ENCODE measurements at regions not wholly inside any gene's neighbourhood (a gene's known extent, or its start where the extent isn't known, plus 50 kb on each side); places are given as distances from the start of the nearest gene placed in this dataset.
"Not testable (repeated sequence)": the region's sequence is repeated elsewhere in the genome, so short reads cannot be mapped to it uniquely, and the experiment has no call there.

DNA sequence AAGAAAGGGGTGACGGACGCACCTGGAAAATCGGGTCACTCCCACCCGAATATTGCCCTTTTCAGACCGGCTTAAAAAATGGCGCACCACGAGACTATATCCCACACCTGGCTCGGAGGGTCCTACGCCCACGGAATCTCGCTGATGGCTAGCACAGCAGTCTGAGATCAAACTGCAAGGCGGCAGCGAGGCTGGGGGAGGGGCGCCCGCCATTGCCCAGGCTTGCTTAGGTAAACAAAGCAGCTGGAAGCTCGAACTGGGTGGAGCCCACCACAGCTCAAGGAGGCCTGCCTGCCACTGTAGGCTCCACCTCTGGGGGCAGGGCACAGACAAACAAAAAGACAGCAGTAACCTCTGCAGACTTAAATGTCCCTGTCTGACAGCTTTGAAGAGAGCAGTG, 276.9 kb downstream of the SEC61B start:
- in situ Hi-C loops (cut with HindIII; ENCODE audit: low sequenced_read_pairs); DNase-seq (ENCODE audit: low spot score): not testable (repeated sequence)

DNA sequence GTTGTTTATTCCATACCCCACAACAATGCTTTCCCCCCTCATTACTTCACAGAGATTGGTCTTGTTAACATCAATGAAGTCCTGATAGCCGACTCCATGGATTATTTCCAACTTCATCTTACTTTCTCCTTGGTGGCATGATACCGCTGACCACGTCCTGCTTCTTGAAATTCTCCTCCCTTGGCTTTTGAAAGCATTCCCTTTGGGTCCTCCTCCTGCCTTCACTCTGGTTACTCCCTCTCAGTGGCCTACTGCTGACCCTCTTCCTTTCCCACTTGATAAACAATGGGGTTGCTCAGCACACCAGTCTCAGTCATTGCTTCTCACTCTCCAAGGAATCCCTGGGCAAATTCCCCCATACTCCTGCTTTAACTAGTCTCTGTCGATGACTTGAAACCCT, 283.9 kb downstream of the SEC61B start:
- in situ Hi-C loops (cut with HindIII; ENCODE audit: low sequenced_read_pairs): no loop called here
- DNase-seq (ENCODE audit: low spot score): no peak

DNA sequence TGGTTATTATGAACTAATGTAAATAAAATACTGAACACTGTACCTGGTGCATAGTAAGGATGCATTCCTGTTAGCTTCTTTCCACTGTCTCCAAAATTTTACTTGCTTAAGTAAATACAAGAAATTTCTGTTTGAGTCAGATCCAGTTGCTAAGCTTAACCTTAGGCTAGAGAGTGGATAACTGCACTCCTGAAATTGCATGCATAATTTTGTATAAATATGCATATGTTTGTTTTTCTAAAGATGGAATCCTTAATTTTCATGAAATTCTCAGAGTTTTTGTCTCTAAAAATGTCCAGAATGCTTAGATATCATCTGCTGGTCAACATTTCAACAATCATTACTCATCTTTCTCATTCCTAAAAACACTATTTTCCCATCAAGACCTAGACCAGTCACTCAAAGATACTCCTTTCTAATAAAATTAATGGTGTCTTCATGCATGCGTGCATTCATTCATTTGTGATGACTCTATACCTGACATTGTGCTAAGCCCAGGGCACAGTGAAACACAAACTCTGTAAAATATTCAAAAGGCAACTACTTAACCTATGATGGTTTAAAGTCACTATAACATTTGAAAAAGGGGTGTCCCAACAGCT, 284.8 kb downstream of the SEC61B start:
- in situ Hi-C loops (cut with HindIII; ENCODE audit: low sequenced_read_pairs): no loop called here
- DNase-seq (ENCODE audit: low spot score): no peak

DNA sequence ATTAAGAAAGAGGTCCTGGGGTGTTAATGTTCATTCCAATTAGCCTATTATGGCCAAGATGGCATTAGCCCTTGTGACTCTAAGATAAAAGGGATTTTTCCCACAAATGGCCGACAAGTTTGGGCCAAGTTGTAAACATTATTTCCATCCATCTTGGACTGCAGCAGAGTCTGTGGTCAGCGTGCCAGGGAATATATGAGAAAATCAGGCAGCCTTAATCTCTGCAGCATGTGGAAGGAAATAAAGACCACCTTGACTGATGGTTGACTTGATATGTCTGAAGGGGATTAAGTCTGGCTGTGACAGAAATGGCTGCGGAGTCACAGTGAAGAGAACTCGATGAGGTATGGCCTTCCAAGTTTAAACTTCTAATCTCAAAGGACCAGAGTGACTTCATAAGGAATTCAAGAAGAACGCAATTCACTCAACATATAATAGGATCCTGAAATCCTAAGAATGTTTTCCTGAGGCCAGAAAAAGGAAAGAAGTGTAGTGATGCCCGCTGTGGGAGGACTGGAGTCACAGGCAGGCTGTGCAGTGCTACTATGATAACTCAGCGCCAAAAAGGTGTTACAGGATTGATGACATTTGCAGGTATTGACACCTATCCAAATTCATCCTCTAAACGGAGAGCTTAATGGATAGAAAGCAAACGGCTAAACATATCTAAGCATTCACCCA, 287.1 kb downstream of the SEC61B start:
- in situ Hi-C loops (cut with HindIII; ENCODE audit: low sequenced_read_pairs): no loop called here
- no peak for DNase-seq (ENCODE audit: low spot score)

DNA sequence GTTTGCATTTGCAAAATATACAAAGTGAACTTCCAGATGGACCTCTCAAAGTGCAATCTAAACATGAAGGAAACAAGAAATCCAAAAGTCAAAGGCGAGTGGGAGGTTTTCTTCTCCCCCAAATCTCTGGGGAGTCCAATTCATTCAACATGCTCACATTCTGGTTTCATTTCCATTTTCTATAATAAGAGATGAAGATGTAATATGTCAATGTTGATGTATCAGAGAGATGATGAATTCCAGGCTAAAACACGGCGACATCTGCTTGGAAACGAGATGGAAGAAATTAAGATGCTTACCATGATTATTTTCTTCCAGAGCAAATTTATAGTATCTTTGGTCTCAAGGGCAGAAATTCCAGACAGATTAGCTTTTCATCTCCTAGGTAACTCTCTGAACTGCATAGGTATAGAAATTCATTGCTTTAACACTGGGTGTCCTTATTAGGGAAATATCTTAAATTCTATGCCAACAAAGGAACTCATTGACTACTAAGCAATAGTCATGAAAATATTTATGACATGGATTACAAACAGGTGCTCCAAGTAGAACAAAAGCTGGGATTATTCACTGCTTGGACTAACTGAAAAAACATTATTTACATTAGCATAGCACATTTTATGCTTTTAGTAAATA, 287.9 kb downstream of the SEC61B start:
- in situ Hi-C loops (cut with HindIII; ENCODE audit: low sequenced_read_pairs): no loop called here
- no peak for DNase-seq (ENCODE audit: low spot score)

DNA sequence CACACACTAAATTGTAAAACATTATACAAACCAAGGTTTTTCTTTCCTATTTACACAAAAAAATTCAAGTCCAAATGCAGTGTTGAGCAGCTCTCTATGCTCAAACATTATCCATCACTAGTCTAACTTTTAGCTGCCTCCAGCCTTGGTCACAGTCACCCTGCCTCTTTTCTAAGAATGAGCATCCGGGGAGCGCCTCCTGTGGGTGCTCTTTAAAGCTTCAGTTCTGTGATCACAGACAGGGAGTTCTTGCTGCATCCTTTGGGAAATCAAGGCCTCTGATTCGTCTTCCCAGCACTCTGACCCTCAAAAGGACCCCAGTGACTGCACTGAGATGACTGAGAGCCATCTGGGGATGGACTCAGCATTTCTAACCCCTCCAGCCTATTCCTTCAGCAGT, 289.6 kb downstream of the SEC61B start:
- no peak for DNase-seq (ENCODE audit: low spot score)
- in situ Hi-C loops (cut with HindIII; ENCODE audit: low sequenced_read_pairs): no loop called here

DNA sequence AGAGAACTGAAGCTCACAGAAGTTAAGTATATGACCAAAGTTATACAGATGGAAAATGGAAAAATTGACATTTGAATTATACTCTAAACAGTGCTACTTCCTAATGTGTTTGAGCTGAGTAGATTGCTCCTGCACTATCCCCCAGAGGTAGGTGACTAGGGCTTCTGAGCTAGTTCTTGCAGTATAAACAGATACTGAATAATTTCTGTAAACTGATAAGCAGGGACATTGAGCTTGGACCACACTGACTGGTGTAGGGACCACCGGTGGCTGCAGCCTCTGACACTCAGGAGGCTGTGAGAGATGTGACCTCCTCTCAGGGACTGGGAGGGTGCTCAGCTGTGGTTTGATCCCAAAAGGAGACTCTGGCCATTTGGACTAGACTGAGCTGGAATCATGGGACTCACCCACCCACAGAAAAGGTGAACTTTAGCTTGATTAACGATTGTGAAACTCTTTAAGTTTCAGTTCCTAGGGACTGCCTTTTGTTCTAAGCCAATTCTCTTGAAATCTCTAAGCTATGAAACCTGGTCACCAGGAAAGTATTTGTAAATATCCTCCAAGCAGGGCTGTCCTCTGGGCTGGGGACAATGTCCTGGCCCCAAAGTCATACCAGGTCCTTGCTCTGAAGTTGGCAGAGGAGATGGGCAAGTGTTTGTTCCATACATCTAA, 291.5 kb downstream of the SEC61B start:
- DNase-seq (ENCODE audit: low spot score): no peak
- in situ Hi-C loops (cut with HindIII; ENCODE audit: low sequenced_read_pairs): no loop called here

DNA sequence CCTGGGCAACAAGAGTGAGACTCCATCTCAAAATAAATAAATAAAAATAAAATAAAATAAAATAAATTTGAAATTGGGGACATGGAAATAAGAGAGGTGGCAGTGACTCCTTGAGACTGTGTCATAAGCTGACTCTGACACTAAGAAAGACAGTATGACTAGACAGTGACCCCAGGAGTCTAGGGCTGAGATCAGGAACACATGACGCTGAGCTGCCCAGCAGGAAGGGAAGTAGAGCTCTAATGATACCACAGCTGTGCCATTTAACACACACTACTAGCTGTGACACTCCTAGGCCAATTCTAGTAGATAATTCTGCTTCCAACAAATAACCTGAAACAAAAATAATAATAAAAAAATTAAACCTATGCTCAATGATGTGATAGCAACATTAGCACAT, 293.0 kb downstream of the SEC61B start:
- in situ Hi-C loops (cut with HindIII; ENCODE audit: low sequenced_read_pairs): no loop called here
- no peak for DNase-seq (ENCODE audit: low spot score)

DNA sequence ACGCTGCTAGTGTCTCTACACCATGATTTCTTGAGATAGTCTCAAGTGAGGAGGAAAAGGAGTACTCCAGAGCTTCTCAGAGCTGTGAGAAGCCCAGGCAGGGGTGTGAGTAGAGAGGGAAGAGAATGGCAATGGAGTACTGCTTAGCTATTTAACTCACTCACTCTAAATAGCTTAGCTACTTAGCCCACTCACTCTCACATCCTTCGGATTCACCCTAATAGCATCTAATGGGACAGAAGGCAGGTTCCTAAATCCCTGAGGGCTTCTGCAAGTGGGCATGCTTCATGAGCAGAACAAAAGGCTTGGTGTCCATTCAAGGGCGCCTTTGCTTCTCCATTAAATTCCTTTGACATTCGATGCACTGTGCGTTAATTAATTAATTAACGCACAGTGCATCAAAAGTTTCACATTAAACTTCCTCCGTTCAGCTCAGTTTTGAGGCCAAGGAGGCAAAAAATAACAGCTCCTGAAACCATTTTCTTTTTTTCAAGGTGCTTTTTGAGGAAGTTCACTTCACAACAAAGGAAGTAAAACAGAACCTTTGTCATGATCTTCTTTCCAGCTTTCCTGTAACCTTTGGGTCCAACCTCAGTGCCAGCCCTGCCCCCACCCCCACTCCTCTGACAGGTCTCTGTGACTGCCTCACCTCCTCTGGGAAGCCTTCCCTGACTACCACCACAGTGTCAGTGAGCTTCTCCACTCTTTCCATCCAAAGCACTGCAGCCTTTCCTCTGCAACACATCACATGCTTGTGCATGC, 294.0 kb downstream of the SEC61B start:
- in situ Hi-C loops (cut with HindIII; ENCODE audit: low sequenced_read_pairs): no loop called here
- no peak for DNase-seq (ENCODE audit: low spot score)

DNA sequence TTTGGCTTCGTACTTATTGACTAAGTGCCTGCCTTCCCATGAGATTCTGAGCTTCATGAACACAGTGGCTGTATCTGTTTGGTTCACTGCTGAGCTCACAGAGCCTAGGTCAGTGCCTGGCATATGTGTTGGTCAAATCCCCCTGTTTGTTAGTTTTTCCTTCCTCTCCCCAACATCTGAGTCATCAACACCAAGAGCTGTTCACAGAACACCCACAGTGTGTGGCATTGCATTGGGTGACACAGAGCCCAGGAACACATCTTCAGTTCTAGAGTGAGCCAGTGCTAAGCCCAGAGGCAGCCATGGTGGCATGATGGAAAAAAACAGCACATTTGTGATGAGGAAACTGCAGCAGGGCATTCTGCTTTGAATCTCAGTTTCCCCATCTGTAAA, 294.6 kb downstream of the SEC61B start:
- no peak for DNase-seq (ENCODE audit: low spot score)
- in situ Hi-C loops (cut with HindIII; ENCODE audit: low sequenced_read_pairs): no loop called here

DNA sequence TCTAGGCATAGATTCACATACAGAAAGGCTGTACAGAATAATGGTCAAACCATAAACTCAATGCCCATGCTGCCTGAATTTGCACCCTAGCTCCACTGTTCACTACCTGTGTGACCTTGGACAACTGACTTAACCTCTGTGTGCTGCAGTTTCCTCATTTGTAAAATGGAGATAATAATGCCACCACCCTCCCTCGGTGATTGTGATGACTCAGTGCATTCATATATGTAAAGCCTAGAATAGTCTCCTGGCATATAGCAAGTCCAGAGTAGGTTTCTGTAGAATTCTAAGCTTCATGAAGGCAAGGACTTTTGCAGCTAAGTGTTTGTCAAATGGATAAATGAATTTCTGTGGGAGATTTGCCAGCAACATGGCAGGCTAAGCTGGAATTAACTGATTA, 297.8 kb upstream of the NR4A3 start:
- no peak for DNase-seq (ENCODE audit: low spot score)
- in situ Hi-C loops (cut with HindIII; ENCODE audit: low sequenced_read_pairs): no loop called here

DNA sequence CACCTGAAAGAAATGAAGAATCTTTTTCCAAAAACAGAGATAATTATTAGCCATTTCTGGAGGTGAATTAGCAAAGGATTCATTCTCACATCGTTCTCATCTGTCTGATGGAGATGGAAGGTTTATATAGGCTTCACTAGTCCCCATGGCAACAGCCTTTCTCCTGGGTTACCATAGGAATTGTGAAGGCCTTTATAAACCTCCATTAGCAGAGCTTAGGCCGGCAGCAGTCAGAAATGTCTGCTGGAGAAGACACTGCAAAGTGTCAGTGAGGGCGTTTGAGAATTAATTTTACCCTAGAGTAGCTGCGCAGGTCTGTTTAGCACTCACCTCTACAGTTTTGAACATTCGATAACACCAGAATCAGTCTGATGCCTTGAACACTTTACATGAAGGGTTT, 290.4 kb upstream of the NR4A3 start:
- in situ Hi-C loops (cut with HindIII; ENCODE audit: low sequenced_read_pairs): no loop called here
- DNase-seq (ENCODE audit: low spot score): no peak

DNA sequence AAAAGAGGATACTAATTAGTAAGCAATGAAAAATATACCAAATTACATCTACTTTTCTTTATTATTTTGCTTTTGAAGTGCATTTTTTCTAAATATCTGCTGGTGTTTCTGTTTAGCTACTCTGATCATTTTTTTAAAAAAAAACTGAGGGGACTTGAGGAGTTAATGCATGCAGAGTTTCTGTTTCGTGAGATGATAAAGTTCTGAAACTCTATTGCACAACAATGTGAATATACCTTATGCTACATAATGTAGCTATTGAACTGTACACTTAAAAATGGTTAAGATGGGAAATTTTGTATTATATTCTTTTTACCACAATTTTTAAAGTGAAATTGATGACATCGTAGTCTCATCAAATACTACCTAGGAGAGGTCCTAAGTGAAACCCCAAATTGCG, 288.3 kb upstream of the NR4A3 start:
- in situ Hi-C loops (cut with HindIII; ENCODE audit: low sequenced_read_pairs): no loop called here
- DNase-seq (ENCODE audit: low spot score): no peak

DNA sequence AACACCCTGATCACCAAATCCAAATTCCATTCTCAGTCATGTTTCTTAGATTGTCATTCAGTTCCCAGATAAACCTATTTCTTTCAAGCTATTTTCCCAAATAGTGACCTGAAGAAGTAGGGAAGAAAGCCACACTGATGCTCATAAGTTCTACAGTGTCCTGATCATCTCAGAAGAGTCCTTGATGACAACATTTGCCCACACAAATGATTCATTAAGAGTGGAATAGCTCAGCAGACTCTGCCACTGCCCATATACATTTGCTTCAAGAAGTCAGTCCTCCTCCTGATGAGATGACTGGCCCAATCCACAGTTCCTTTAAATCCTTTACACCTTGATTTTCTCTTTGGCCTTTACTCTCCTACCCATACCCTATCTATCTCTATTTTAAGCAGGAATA, 283.7 kb upstream of the NR4A3 start:
- in situ Hi-C loops (cut with HindIII; ENCODE audit: low sequenced_read_pairs): no loop called here
- DNase-seq (ENCODE audit: low spot score): no peak

DNA sequence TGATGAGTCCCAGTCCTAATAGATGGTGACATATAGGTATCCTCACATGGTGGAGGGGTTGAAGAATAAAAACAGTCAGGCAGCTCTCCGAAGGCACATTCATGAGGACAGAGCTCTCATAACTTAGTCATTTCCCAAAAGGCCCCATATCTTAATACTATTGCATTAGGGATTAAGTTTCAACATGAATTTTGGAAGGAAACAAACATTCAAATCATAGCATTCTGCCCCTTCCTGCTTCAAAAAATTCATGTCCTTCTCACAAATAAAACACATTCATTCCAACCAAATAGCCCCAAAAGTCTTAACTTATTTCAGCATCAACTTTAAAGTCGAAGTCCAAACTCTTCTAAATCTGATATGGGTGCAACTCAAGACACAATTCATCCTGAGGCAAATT, 277.2 kb upstream of the NR4A3 start:
- no peak for DNase-seq (ENCODE audit: low spot score)
- in situ Hi-C loops (cut with HindIII; ENCODE audit: low sequenced_read_pairs): no loop called here

DNA sequence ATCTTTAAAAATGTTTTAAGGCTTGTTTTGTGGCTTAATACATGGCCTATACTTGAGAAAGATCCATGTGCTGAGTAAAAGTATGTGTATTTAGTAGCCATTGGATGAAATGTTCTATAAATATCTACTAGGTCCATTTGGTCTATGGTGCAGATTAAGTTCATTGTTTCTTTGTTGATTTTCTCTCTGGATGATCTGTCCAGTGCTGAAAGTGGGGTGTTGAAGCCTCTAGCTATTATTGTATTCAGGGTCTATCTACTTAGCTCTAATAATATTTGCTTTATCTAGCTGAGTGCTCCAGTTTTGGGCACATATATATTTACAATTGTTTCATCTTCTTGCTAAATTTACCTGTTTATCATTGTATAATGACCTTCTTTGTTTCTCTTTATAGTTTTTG, 272.2 kb upstream of the NR4A3 start:
- in situ Hi-C loops (cut with HindIII; ENCODE audit: low sequenced_read_pairs): no loop called here
- no peak for DNase-seq (ENCODE audit: low spot score)

DNA sequence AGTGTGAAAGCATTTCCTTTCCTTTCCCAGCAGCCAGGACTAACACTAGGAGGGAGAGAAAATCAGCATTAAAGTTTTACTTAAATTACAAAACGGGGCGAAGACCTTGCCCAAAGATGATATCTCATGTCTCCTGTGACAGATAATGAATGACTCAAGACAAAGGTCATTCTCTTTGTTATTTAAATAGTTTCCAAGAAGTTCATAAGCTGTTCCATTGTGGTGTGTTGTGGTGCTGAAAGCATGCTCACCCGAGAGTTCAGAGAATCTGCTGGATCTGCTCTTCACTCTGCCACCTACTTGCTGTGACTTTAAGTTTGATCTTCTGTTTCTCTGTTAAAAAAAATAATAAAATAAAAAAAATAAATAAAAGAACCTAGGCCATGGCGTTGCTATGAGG, 265.9 kb upstream of the NR4A3 start:
- in situ Hi-C loops (cut with HindIII; ENCODE audit: low sequenced_read_pairs): no loop called here
- no peak for DNase-seq (ENCODE audit: low spot score)

DNA sequence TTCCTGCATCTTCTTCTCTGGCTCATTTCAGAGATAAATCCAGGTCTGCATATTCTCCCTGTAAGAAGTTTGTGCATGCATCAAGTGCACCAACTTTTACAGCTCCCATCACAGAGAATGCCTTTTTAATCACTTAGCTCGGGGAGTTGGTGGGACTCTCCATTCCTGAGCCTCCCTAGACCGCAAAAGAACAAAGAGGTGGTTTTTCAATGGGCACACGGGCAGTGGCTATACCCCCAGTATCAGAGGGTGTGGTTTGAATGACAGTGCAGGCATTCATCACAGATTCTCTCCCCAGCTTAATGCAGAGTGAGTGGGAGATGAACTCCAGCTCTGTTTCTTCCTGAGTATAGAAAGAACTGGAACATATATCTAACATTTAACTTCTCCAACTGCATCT, 264.7 kb upstream of the NR4A3 start:
- in situ Hi-C loops (cut with HindIII; ENCODE audit: low sequenced_read_pairs): no loop called here

DNA sequence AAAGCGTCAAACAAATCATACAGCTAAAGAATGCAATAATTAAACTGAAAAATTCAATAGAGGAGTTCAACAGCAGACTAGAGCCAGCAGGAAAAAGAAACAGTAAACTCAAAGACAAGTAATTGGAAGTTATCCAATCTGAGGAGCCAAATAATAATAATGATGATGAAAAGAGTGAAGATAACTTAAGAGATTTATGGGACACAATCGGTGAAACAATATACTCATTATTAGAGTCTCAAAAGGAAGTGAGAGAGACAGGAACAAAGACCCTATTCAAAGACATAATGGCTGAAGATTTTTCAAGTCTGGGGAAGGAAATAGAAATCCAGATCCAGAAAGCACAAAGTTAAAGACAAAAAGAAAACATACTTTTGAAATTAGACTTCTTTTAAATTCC, 263.9 kb upstream of the NR4A3 start:
- in situ Hi-C loops (cut with HindIII; ENCODE audit: low sequenced_read_pairs): no loop called here
- DNase-seq (ENCODE audit: low spot score): no peak

More for the DNA sequence above, 264.7 kb upstream of the NR4A3 start:
- DNase-seq (ENCODE audit: low spot score): no peak

DNA sequence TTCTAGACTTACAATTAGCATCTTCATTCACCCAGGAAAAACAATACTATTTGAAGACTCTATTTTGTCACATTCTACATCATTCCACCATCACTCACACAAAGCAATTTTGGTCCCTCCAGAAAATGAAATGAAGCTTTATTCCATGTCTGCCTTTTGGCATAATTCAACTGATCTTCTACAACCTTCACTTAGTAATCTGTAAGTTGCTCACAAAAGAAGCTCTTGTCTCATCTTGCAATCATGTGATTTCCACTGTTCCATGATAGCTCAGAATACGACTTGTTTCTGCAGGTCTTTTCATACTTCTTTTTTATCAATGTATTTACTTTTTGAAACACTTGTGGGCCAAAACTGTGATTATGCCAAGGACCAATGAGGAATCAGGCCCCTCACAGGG, 261.9 kb upstream of the NR4A3 start:
- in situ Hi-C loops (cut with HindIII; ENCODE audit: low sequenced_read_pairs): no loop called here
- DNase-seq (ENCODE audit: low spot score): no peak

Data from G401 (cell line).